Stimulated activated naive CD8-positive, alpha-beta T cell treated with anti-CD3 and anti-CD28 coated beads, Interleukin-15, amount 100 ng/mL, for 72 hours (primary cell): ENCODE measurements at regions not wholly inside any gene's neighbourhood (a gene's known extent, or its start where the extent isn't known, plus 50 kb on each side); places are given as distances from the start of the nearest gene placed in this dataset.

Experiments
- ATAC-seq: fragments of 150-1000 bp; cut with Tn5 transposase; 2 replicates; pipeline ENCODE4 v1.10.0; 2021; ENCODE audit warnings: mild to moderate bottlenecking, moderate library complexity
- DNase-seq, 2 donors: peaks; one replicate each; pipeline ENCODE4 v3.0.0; 2021 to 2022
- H3K27ac Mint-ChIP-seq, 2 donors: one replicate each; pipeline ENCODE4 v1.8.0; 2022; ENCODE audit warnings: mild to moderate bottlenecking in 2 of 2, mixed read lengths in 2 of 2, moderate library complexity in 2 of 2
- H3K27me3 Mint-ChIP-seq: one replicate; pipeline ENCODE4 v1.8.0; 2022; ENCODE audit warnings: mixed read lengths
- H3K4me1 Mint-ChIP-seq: one replicate; pipeline ENCODE4 v1.8.0; 2022; ENCODE audit warnings: mild to moderate bottlenecking, mixed read lengths
- H3K4me3 Mint-ChIP-seq, 2 donors: one replicate each; pipeline ENCODE4 v1.8.0; 2022; ENCODE audit warnings: mild to moderate bottlenecking in 2 of 2, mixed read lengths in 2 of 2, moderate library complexity in 1 of 2
- H3K9me3 Mint-ChIP-seq, 2 donors: one replicate each; pipeline ENCODE4 v1.8.0; 2022; ENCODE audit warnings: mixed read lengths in 2 of 2

- DNase-seq: no peak
- H3K4me1 Mint-ChIP-seq: no peaks in the 10 kb centered on the region
- H3K27ac Mint-ChIP-seq: no peak overlapping the region
- ATAC-seq: no peak
- H3K9me3 Mint-ChIP-seq: no peaks in the 10 kb centered on the region
- H3K27me3 Mint-ChIP-seq: no peaks in the 10 kb centered on the region
- no peak overlapping the region for H3K4me3 Mint-ChIP-seq
Measured at GRCh38 chr5:168186289-168187074, 105.0 kb upstream of the WWC1 start.

DNA sequence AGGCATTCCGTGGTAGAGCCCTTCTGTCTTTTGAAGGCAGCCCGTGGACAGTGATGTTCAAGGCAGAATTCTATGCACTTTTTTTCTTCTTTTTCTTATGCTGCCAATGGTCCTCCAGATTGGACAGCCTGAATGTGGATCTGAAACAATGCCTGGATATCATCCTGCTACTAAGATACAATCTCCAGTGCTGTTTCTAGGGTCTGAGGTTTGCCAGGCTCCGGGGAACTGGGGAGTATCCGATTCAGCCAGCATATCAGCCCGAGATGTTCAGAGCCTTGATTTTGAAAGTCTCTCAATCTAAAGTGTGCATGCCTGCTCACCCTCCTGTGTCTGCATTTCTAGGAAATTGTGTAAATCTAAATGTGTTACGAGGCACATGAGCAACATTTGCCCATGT is 103.8 kb upstream of the WWC1 start:
- DNase-seq (no peak), ATAC-seq (no peak)
- Mint-ChIP-seq H3K9me3 (no peaks in the 10 kb centered on the region), H3K27ac (no peak overlapping the region), H3K27me3 (no peaks in the 10 kb centered on the region), H3K4me3 (no peak overlapping the region), H3K4me1 (no peaks in the 10 kb centered on the region)

GRCh38 chr5:168188182-168188581 is 103.3 kb upstream of the WWC1 start:
- no peak for DNase-seq
- Mint-ChIP-seq H3K4me1 (no peaks in the 10 kb centered on the region), H3K4me3 (no peak overlapping the region), H3K9me3 (no peaks in the 10 kb centered on the region), H3K27ac (no peak overlapping the region), H3K27me3 (no peaks in the 10 kb centered on the region)
- ATAC-seq: no peak

GRCh38 chr5:168192120-168192519 is 99.3 kb upstream of the WWC1 start:
- H3K27ac Mint-ChIP-seq: no peak overlapping the region
- no peak overlapping the region for H3K4me3 Mint-ChIP-seq
- ATAC-seq: no peak
- H3K9me3 Mint-ChIP-seq: no peaks in the 10 kb centered on the region
- H3K4me1 Mint-ChIP-seq: no peaks in the 10 kb centered on the region
- no peak for DNase-seq
- H3K27me3 Mint-ChIP-seq: no peaks in the 10 kb centered on the region

- ATAC-seq (no peak), DNase-seq (no peak)
- Mint-ChIP-seq H3K9me3 (no peaks in the 10 kb centered on the region), H3K4me3 (no peak overlapping the region), H3K27ac (no peak overlapping the region), H3K27me3 (no peaks in the 10 kb centered on the region), H3K4me1 (no peaks in the 10 kb centered on the region)
Measured at GRCh38 chr5:168193493-168194250, 97.8 kb upstream of the WWC1 start.

DNA sequence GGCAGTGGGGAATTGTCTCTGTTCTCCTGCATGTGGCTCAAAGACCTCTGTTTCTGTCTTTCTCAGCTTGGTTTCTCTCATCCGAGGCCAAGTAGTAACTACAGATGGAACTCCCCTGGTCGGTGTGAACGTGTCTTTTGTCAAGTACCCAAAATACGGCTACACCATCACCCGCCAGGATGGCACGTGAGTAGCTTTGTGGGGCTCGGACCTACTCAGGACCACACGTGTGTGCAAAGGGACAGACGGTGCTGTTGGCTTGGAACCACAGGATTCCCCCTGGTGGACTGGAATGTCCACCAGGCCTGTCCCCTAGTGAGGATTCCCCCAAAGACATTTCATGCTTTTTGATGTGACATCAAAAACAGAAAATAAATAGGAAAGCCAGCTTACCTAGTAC is 96.3 kb upstream of the WWC1 start:
- Mint-ChIP-seq H3K9me3 (no peaks in the 10 kb centered on the region), H3K27me3 (no peaks in the 10 kb centered on the region), H3K4me1 (no peaks in the 10 kb centered on the region), H3K27ac (no peak overlapping the region), H3K4me3 (no peak overlapping the region)
- DNase-seq (no peak), ATAC-seq (no peak)

DNA sequence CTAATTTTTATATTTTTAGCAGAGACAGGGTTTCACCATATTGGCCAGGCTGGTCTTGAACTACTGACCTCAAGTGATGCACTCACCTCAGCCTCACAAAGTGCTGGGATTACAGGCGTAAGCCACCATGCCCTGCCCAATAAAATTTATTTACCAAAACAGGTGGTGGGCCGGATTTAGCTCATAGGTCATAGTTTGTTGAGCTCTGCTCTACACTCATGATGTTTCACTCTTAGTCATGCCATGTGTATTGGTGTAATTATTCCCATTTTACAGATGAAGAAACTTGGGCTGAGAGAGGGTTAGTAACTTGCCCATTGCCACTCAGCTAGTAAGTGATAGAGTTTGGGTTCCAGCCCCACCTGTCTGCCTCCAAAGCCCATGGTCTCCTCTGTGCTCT is 93.1 kb upstream of the WWC1 start:
- no peaks in the 10 kb centered on the region for H3K9me3 Mint-ChIP-seq
- ATAC-seq: no peak
- no peaks in the 10 kb centered on the region for H3K4me1 Mint-ChIP-seq
- no peak overlapping the region for H3K27ac Mint-ChIP-seq
- H3K27me3 Mint-ChIP-seq: no peaks in the 10 kb centered on the region
- no peak for DNase-seq
- no peak overlapping the region for H3K4me3 Mint-ChIP-seq

GRCh38 chr5:168202996-168203395 is 88.4 kb upstream of the WWC1 start:
- peaks cover 0 to 8% of the 10 kb centered on the region in 2 donors for H3K9me3 Mint-ChIP-seq
- no peak overlapping the region for H3K4me3 Mint-ChIP-seq
- H3K27me3 Mint-ChIP-seq: peaks cover 10% of the 10 kb centered on the region
- no peak for DNase-seq
- H3K27ac Mint-ChIP-seq: no peak overlapping the region
- no peaks in the 10 kb centered on the region for H3K4me1 Mint-ChIP-seq
- ATAC-seq: no peak

GRCh38 chr5:168204165-168204564 is 87.3 kb upstream of the WWC1 start:
- DNase-seq (no peak), ATAC-seq (no peak)
- Mint-ChIP-seq H3K27ac (no peak overlapping the region), H3K9me3 (peaks cover 0 to 8% of the 10 kb centered on the region in 2 donors), H3K4me3 (no peak overlapping the region), H3K4me1 (no peaks in the 10 kb centered on the region), H3K27me3 (peaks cover 10% of the 10 kb centered on the region)

DNA sequence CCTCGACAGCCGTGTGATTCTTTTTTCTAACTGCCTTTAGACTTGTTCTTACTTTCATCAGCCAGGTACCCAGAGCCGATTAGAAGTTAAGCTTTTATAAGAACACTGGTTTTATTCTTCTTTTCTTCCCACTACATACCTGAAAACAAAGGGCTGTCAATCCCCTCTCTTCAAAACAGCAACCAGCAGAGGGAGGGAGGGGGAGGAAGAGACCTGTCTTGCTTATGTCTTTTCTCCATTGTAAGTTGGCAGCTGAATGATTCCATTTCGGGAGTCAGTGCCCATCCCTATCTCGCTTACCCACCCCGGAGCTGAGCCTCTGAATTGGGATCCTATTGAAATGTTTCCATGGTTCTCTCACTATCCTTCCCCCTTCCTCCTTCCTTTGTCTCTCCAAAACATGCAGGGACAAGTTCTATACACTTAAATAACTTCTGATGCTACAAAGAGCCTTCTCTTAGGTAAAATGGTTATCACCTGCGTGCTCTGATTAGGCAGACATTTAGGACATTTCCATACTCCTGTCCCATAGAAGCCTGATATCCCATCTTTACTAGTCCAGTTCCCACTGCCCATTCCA is 83.9 kb upstream of the WWC1 start:
- no peak for ATAC-seq
- Mint-ChIP-seq H3K27me3 (peaks cover 10% of the 10 kb centered on the region), H3K4me3 (no peak overlapping the region), H3K9me3 (peaks cover 0 to 8% of the 10 kb centered on the region in 2 donors), H3K4me1 (no peaks in the 10 kb centered on the region), H3K27ac (no peak overlapping the region)
- DNase-seq: no peak

GRCh38 chr5:168209244-168209995 is 82.0 kb upstream of the WWC1 start:
- DNase-seq (no peak), ATAC-seq (no peak)
- Mint-ChIP-seq H3K27ac (no peak overlapping the region), H3K4me3 (no peak overlapping the region), H3K27me3 (peaks cover 1% of the 10 kb centered on the region), H3K9me3 (peaks cover 0 to 8% of the 10 kb centered on the region in 2 donors), H3K4me1 (no peaks in the 10 kb centered on the region)

DNA sequence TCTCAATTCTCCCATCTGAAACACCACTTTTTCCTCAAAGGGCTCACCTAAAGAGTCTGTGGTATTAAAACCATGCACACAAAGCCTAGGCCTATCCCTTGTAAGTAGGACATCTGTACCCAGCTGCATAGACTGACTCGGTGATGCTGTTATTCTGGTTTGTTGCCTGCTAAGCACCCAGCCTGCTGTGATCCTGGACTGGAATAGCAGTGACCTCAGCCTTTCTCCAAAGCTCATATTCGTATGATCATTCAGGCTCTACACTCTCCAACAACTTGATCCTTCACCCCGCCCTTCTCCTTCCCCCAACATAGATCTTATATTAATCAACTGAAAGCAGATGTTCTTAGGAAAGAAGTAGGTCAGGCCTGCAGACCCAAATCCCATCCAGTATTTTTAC is 81.4 kb upstream of the WWC1 start:
- Mint-ChIP-seq H3K27ac (no peak overlapping the region), H3K4me1 (no peaks in the 10 kb centered on the region), H3K9me3 (peaks cover 0 to 8% of the 10 kb centered on the region in 2 donors), H3K4me3 (no peak overlapping the region), H3K27me3 (no peaks in the 10 kb centered on the region)
- no peak for ATAC-seq
- DNase-seq: no peak

GRCh38 chr5:168211245-168211644 is 80.2 kb upstream of the WWC1 start:
- no peaks in the 10 kb centered on the region for H3K27me3 Mint-ChIP-seq
- ATAC-seq (no peak), DNase-seq (no peak)
- H3K4me3 Mint-ChIP-seq: no peak overlapping the region
- H3K4me1 Mint-ChIP-seq: no peaks in the 10 kb centered on the region
- no peak overlapping the region for H3K27ac Mint-ChIP-seq
- no peaks in the 10 kb centered on the region for H3K9me3 Mint-ChIP-seq

DNA sequence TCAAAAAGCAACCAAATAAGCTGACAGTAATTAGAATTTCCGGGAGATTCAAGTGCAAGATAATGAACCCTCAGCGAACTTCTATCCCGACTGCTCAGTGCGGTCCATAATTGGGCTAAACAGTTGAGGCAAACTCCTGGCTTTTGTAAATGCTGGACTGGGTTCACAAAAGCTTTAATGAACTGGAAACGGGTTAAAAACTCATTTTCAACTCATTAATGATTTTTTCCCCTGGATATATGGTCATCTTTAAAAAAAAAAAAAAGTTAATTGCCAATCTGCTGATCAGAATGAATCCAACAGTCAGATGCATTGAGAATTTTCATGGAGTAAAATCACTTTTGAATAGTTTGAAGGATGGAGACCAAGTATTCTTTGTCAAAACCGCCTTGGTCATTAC is 79.5 kb upstream of the WWC1 start:
- Mint-ChIP-seq H3K9me3 (no peaks in the 10 kb centered on the region), H3K27me3 (no peaks in the 10 kb centered on the region), H3K27ac (no peak overlapping the region), H3K4me3 (no peak overlapping the region), H3K4me1 (no peaks in the 10 kb centered on the region)
- no peak for DNase-seq
- ATAC-seq: no peak

- Mint-ChIP-seq H3K9me3 (no peaks in the 10 kb centered on the region), H3K4me1 (no peaks in the 10 kb centered on the region), H3K4me3 (no peak overlapping the region), H3K27ac (no peak overlapping the region), H3K27me3 (no peaks in the 10 kb centered on the region)
- no peak for ATAC-seq
- DNase-seq: no peak
Measured at GRCh38 chr5:168214071-168214470, 77.4 kb upstream of the WWC1 start.

GRCh38 chr5:168214886-168215285 is 76.6 kb upstream of the WWC1 start:
- H3K27ac Mint-ChIP-seq: no peak overlapping the region
- DNase-seq (no peak), ATAC-seq (no peak)
- no peak overlapping the region for H3K4me3 Mint-ChIP-seq
- no peaks in the 10 kb centered on the region for H3K27me3 Mint-ChIP-seq
- no peaks in the 10 kb centered on the region for H3K9me3 Mint-ChIP-seq
- no peaks in the 10 kb centered on the region for H3K4me1 Mint-ChIP-seq
